Fibroblast of lung (primary cell): ENCODE measurements at regions not wholly inside any gene's neighbourhood (a gene's known extent, or its start where the extent isn't known, plus 50 kb on each side); places are given as distances from the start of the nearest gene placed in this dataset.

Experiments used
- DNase-seq, 2 donors: peaks; one replicate each; pipeline versions ENCODE4 v3.0.0 to v3.0.0-alpha.2; 2010; ENCODE audit warnings: low read depth in 2 of 2
- H2AFZ ChIP-seq: 2 replicates; pipeline ENCODE4 v1.5.1; 2012; ENCODE audit warnings: low read length, control low read depth, inconsistent platforms
- H3K27ac ChIP-seq: 2 replicates; pipeline ENCODE4 v1.5.1; 2011; ENCODE audit warnings: low read length, control low read depth; ENCODE audit not compliant: insufficient read depth
- H3K27me3 ChIP-seq: 2 replicates; pipeline ENCODE4 v1.5.1; 2011; ENCODE audit warnings: mild to moderate bottlenecking, low read length; ENCODE audit not compliant: control insufficient read depth, insufficient read depth
- H3K36me3 ChIP-seq: 2 replicates; pipeline ENCODE4 v1.5.1; 2011; ENCODE audit warnings: low read length; ENCODE audit not compliant: control insufficient read depth, insufficient read depth
- H3K4me1 ChIP-seq: 2 replicates; pipeline ENCODE4 v1.5.1; 2011; ENCODE audit warnings: low read length; ENCODE audit not compliant: control insufficient read depth, insufficient read depth; ENCODE audit errors: extremely low read depth
- H3K4me2 ChIP-seq: 2 replicates; pipeline ENCODE4 v1.5.1; 2011; ENCODE audit warnings: low read length, control low read depth; ENCODE audit not compliant: insufficient read depth; ENCODE audit errors: extremely low read depth
- H3K4me3 ChIP-seq, 4 experiments: fragments of 200-600 bp in 1 of 4; sonication (generic) in 1 of 4; replicated peaks in 1 of 4; 2 replicates each; pipeline ENCODE4 v1.5.1; 2011 to 2016; ENCODE audit warnings: low read length in 4 of 4, low read depth in 3 of 4, mild to moderate bottlenecking in 3 of 4, control low read depth in 2 of 4, inconsistent platforms in 1 of 4, mixed read lengths in 1 of 4; ENCODE audit not compliant: insufficient read depth in 1 of 4; ENCODE audit errors: control extremely low read depth in 1 of 4
- H3K79me2 ChIP-seq: 2 replicates; pipeline ENCODE4 v1.5.1; 2012; ENCODE audit warnings: mild to moderate bottlenecking, low read length, inconsistent platforms; ENCODE audit not compliant: control insufficient read depth, insufficient read depth
- H3K9ac ChIP-seq: 2 replicates; pipeline ENCODE4 v1.5.1; 2011; ENCODE audit warnings: mild to moderate bottlenecking, low read length, control low read depth; ENCODE audit not compliant: insufficient read depth
- H3K9me3 ChIP-seq: 2 replicates; pipeline ENCODE4 v1.5.1; 2012; ENCODE audit warnings: low read depth, low read length; ENCODE audit not compliant: control insufficient read depth, insufficient read depth
- H4K20me1 ChIP-seq: 2 replicates; pipeline ENCODE4 v1.5.1; 2011; ENCODE audit warnings: low read length; ENCODE audit not compliant: control insufficient read depth, insufficient read depth; ENCODE audit errors: extremely low read depth
- CTCF ChIP-seq, 2 donors: IDR thresholded peaks in 1 of 2; conservative IDR thresholded peaks in 1 of 2; 1 replicate in 1 of 2; 2 replicates in 1 of 2; pipeline ENCODE4 v1.5.1; 2011 to 2012; ENCODE audit warnings: low read length in 2 of 2, control low read depth in 1 of 2, inconsistent platforms in 1 of 2, low read depth in 1 of 2, mild to moderate bottlenecking in 1 of 2
- EZH2 ChIP-seq: IDR thresholded peaks from 2 replicates; pipeline ENCODE4 v1.5.1; 2012; ENCODE audit warnings: low read length, control low read depth, mild to moderate bottlenecking; ENCODE audit errors: missing control alignments

DNA sequence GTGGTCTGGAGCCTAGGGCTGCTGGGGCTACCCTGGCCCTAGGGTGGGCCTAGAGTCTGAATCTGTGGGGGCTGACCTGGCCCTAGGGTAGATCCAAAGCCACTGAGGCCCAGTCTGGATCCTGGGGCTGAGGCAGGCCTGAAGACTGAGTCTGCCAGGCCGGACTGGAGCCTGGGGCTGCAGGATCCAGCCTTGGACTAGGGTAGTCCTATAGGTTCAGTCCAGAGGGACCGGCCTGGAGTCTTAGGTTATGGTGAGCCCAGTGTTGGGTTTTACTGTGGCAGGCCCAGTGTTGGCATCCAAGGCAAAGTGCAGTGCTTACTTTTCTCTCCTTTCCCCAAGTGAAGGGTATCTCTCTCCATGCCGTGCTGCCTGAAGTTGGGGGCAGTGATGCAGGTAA lies 227.9 kb upstream of the TAS2R1 start:
- TF ChIP-seq EZH2 (no peak), CTCF (conservative IDR thresholded peaks at IDR 0.05 in 1 of 2, IDR thresholded peaks at IDR 0.05 in 1 of 2; ENCODE audit: low read depth in 1 of 2, low read length in 2 of 2) (no peak)
- no peaks in the 10 kb centered on the region for H3K79me2 ChIP-seq
- no peak for DNase-seq
- H3K27ac ChIP-seq = no peak overlapping the region
- no peaks in the 10 kb centered on the region for H3K4me1 ChIP-seq
- no peaks in the 10 kb centered on the region for H3K9me3 ChIP-seq
- H3K4me2 ChIP-seq = no peak overlapping the region
- no peaks in the 10 kb centered on the region for H3K36me3 ChIP-seq
- H2AFZ ChIP-seq = no peak overlapping the region
- H4K20me1 ChIP-seq = no peaks in the 10 kb centered on the region
- H3K27me3 ChIP-seq = peaks cover 3% of the 10 kb centered on the region
- no peak overlapping the region for H3K4me3 ChIP-seq
- H3K9ac ChIP-seq = no peak overlapping the region

DNA sequence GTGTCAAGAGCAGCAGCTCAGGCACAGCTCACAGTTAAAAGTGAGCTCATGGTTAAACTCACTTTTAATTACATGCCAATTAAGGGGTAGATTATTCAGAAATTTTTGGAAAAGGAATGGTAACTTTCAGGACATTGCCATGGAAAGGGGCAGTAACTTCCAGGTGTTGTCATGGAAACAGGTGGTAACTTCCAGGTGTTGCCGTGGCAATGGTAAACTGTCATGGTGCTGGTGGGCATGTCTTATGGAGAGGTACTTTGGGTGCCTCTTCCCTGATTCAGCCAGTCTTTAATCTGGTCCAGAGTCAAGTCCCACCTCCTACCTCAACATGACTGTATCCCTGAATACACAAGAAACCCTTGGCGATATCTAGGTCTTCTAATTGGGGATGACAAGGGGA lies 223.2 kb upstream of the TAS2R1 start:
- H3K79me2 ChIP-seq = no peaks in the 10 kb centered on the region
- H3K27ac ChIP-seq = no peak overlapping the region
- no peak overlapping the region for H3K4me3 ChIP-seq
- no peaks in the 10 kb centered on the region for H4K20me1 ChIP-seq
- peaks cover 5% of the 10 kb centered on the region for H3K4me1 ChIP-seq
- no peaks in the 10 kb centered on the region for H3K27me3 ChIP-seq
- no peaks in the 10 kb centered on the region for H3K9me3 ChIP-seq
- no peak overlapping the region for H2AFZ ChIP-seq
- no peaks in the 10 kb centered on the region for H3K36me3 ChIP-seq
- TF ChIP-seq EZH2 = no peak
- no peak for TF ChIP-seq CTCF (conservative IDR thresholded peaks at IDR 0.05 in 1 of 2, IDR thresholded peaks at IDR 0.05 in 1 of 2; ENCODE audit: low read depth in 1 of 2, low read length in 2 of 2)
- no peak overlapping the region for H3K9ac ChIP-seq
- H3K4me2 ChIP-seq = no peak overlapping the region
- no peak for DNase-seq

DNA sequence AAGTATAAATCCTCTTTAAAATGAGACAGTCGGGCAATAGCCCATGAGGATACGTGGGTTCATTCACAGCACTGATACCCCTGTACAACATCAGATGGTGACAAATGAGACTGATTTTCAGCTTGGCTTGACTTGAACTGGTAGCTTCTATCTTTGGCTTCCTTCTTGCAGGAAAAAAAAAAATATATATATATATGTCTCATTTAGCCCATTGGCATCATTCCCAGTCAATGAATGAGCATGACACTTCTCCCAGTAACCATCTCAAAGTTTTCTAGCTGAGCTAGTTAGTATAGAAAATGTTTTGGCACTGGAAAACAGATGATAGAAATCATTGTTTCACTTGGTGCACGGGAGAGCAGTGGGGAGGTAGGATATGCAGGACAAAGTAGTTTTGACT lies 222.5 kb upstream of the TAS2R1 start:
- Histone ChIP-seq H3K4me3 (no peak overlapping the region), H3K27ac (no peak overlapping the region), H3K9ac (no peak overlapping the region), H3K4me2 (no peak overlapping the region), H2AFZ (no peak overlapping the region), H4K20me1 (no peaks in the 10 kb centered on the region), H3K4me1 (peaks cover 5% of the 10 kb centered on the region), H3K9me3 (no peaks in the 10 kb centered on the region), H3K79me2 (no peaks in the 10 kb centered on the region), H3K36me3 (no peaks in the 10 kb centered on the region), H3K27me3 (no peaks in the 10 kb centered on the region)
- TF ChIP-seq CTCF (conservative IDR thresholded peaks at IDR 0.05 in 1 of 2, IDR thresholded peaks at IDR 0.05 in 1 of 2; ENCODE audit: low read depth in 1 of 2, low read length in 2 of 2) (no peak), EZH2 (no peak)
- peak; percentile 31 to 61 for DNase-seq
